HS-27A (cell line): ENCODE measurements at regions not wholly inside any gene's neighbourhood (a gene's known extent, or its start where the extent isn't known, plus 50 kb on each side); places are given as distances from the start of the nearest gene placed in this dataset.
"Not testable (repeated sequence)": the region's sequence is repeated elsewhere in the genome, so short reads cannot be mapped to it uniquely, and the experiment has no call there.

Experiments
- DNase-seq: peaks from one replicate; pipeline ENCODE4 v3.0.0-alpha.2; 2012; ENCODE audit warnings: low read depth, missing footprints

DNA sequence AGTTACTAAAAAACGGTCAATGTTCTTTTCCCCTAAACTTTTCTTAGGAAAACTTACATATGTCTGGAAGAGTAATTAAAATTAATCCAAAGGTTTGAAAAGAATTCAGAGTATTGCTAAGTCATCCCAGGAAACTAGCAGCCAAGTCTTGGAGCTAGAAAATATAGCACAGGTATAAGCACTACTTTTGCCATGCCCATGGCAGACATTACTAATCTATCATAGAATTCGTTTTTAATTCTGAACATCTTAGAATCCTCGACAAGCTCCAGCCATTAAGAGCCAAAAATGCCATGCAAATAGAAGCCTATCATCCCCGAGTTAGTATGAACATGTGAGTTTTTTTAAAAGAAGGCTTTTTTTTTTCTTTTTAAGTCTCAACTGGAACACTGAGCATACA, 395.0 kb downstream of the ZEB2 start:
- DNase-seq: no peak

DNA sequence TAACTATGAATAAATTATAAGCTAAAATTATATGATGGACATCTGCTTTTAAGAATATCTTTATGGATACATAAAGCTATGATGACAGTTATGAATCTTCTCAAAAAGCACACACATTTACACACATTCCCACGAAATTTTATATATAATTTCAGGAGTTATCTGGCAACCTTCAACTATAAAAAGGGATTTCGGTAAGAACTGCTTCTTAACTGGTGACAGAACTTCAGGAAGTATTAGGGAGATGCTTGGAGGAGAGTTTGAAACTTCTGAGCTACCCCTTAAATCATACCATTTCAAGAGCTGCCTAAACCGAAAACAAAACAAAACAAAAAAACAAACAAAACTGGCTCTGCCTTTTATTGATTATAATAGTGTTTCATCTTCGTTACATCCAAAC, 399.4 kb downstream of the ZEB2 start:
- DNase-seq: no peak

DNA sequence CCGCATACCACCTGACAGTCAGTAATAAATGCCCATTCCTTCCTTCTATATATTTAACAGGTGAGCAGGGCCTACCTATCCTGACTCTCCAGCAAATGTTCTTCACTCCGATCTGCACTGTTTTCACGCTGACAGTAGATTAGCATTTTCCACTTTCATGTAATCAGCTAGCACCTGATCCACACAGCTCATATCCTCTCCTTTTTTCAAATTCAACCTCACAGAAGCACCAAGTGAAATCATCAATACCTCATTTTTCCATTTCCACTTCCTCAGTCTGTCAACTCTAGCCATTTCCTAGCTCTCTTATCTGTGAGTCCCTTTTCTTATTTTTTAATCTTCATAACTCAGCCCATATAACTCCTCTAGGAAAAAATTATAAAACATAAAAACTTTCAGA, 402.8 kb downstream of the ZEB2 start:
- DNase-seq: no peak

DNA sequence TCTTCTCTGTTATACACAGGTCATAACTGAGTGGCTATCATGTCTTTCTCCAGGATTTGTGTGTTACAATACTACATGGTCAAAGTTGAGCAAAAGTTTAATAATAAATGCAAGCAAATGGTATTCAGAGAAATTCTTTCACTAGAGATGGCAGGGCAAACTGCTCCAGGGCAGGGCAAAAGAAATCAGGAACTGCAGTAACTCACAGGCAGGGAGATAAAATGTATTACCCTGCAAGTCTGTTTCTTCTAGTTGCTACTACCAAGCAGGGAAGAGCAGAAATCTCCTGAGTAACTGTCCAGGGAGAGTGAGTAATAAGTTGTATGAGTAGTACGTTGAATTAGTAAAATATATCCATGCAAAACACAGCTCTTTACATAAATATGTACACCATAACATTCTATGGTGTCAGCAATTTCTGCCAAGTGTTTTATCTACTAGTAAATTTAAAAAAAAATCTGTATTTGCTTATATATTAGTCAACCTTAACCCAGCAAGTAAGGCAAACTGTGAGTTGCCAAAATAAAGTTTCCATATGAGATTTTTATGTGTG, 404.1 kb downstream of the ZEB2 start:
- no peak for DNase-seq

DNA sequence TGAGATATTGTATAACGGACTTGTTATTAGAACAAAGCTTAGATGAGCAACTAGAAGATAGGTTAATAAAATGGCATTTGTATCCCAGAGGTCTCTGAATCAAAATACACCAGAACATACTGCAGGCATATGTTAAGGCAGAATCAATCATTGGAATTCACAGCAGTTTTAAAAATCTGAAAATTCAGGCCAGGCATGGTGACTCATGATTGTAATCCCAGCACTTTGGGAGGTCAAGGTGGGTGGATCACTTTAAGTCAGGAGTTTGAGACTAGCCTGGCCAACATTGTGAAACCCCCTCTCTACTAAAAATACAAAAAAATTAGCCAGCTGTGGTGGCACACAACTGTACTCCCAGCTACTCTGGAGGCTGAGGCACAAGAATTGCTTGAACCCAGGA, 405.2 kb downstream of the ZEB2 start:
- no peak for DNase-seq

DNA sequence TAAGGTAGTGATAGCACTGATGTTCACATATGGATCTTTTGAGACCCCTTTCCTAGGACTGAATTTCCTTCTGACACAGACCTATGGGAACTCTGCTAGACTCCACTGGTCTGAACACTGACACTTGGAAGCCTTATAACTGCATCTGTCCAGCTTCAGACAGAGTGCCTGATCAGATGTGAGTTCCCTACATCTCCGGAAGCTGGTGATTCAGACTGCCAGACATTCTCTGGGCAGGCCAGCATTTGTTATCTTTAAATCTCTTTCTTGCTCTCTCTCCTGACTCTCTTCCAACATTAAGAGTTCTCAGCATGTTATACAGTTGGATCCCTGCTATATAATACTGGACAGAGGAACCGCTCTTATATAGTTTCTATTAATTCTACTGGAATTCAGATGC, 408.5 kb downstream of the ZEB2 start:
- no peak for DNase-seq

DNA sequence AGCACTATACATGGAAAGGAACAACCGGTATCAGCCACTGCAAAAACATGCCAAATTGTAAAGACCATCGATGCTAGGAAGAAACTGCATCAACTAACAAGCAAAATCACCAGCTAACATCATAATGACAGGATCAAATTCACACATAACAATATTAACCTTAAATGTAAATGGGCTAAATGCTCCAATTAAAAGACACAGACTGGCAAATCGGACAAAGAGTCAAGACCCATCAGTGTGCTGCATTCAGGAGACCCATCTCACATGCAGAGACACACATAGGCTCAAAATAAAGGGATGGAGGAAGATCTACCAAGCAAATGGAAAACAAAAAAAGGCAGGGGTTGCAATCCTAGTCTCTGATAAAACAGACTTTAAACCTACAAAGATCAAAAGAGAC, 413.8 kb downstream of the ZEB2 start:
- DNase-seq: not testable (repeated sequence)

DNA sequence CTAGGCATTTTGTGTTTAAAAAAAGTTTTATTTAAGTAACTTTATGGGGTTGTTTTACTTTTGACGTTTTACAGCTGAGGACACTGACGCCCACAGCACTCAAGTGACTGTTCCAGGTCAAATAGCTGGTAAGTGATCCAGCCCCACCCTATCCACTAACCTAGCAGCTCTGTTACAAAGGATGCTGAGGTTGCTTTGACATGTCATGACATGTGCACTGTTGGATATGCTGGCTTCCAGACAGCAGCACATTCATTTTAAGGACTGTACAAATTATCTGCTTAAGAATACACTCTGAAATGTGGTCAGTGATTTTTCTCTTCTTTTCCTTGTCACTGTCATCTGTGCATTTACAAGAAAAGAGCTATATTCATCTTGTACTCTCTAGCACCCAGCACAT, 417.5 kb downstream of the ZEB2 start:
- DNase-seq: no peak

DNA sequence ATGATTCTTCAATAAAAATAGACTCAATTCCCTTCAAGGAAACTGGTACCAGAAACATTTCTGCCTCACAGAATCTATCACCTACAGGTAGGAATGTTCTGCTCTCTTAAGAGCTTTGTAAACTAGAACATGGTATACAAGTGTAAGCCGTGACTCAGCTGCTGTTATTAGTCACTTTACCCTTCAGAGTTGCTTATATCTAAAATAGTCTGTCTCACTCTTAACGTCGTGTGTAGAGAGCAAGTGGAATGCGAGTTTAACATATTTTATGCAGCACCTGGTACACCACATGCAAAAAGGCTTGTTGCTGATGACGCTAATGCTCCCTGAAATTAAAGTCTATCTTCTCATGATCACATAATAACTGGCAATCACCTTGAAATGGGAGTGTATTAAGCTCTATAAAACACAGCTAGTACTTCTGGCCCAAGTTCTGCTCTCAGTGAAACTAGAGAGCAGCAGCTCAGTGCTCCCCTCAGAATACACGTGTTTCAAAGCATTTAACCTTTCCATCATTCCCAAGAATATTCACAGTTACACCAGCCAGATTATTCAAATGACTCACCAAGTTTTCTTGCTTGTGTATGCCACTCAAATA, 420.0 kb downstream of the ZEB2 start:
- DNase-seq: peak; percentile 85

DNA sequence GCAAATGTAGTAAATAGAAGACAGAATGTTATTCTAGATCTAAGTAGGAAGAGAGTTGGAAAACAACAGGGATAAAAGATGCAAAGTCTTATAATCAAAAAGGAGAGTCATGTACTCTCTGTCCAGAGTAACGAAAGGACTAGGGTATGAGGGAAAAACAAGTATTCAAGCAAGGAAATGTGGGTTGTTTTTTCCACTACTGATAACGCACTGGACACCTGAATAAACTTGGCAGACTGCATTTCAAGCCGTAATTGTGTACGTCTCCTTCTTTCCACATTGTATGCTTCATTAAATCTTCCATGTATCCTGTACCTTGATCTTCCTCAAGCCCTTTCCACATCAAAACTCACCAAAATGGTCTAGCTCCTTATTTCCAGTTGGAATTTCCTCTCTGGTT, 420.6 kb downstream of the ZEB2 start:
- DNase-seq: no peak

DNA sequence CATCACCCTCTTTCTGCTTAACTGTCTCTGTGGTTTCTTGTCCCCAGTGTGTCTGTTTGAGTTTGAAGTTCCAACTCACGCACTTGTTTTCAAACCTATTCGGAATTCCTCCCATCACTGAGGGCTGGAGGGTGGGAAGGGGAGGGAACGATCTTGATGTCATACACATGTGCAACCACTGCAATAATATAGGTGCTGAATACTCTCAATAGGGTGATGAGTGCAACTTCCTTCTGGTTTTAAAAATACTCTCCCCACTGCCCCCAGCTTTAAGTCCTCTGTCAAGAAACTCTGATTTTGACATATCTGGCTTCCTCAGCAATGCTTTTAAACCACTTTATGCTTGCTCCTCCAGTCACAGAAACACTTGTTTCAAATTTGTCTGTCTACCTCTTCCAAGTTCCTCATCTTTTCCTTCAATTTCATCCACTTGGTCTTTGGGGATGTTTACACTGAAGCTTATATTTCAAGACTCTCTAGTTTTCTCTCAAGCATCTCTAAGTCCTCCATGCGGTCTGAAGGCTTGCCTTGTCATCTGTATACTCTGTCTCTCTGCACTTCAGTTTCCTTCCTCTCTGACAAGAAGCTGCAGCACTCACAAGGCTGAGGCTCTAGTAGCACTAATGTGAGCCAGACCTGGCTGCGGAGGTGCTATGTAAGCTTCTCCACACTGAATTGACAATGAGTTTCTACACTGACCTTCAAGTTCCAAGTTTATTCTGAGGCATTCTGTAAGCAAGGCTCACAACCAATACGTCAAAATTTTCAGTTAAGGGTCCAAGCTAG, 422.3 kb downstream of the ZEB2 start:
- no peak for DNase-seq

DNA sequence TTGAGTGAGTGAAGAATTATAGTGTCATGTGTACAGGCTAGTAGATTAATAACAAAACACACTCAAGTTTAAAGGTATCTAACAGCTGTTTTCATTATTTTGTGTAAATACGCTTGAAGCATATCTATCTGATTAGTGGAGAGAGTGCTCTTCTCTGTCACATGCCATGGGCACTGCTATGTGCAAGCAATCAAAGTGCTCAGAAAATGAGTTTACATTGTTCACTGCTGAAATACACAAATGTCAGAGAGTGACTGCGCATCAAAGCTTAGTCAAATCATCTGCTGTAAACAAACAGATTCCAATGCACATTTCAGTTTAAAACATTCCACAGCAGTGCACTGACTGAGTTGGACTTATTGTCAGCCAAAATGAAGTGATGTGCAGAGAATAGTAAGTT, 423.4 kb downstream of the ZEB2 start:
- no peak for DNase-seq

DNA sequence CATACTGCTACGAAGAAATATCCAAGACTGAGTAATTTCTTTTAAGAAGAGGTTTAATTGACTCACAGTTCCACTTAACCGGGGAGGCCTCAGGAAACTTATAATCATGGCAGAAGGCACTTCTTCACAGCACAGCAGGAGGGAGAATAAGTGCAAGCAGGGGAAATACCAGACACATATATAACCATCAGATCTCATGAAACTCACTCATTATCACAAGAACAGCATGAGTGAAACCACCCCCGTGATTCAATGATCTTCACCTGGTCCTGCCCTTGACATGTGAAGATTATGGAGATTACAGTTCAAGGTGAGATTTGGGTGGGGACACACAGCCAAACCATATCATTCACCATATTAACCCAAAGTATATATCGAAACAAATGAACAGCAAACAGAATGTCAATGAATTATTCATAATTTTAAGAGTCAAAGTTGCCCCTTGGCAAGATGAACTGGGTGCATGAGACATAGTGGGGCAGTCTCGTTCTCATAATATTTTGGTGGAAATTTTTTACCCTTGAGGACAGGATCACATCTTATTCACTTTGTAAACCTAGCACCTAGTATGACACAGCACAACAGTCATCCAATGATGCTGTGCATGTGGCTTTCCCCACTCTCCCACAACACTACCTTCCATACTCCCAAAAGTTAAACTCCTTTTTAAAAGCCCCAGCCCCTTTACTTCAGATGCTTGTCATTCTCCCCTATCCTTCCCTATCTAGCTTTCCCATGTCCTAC, 425.3 kb downstream of the ZEB2 start:
- no peak for DNase-seq

DNA sequence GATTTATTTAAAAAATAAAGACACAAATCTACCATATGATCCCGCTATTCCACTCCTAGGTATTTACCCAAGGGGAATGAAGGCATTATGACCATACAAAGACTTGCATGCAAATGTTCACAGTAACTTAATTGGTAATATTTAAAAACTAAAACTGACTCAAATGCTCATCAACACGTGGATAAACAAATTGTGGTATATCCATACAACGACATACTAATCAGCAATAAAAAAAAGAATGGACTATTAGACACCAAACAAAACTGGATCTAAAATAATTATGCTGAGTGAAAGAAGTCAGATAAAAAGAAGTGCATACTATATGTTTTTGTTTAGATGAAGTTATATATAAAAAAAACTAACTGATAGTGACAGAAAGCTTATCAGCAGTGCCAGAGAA, 428.3 kb downstream of the ZEB2 start:
- no peak for DNase-seq

DNA sequence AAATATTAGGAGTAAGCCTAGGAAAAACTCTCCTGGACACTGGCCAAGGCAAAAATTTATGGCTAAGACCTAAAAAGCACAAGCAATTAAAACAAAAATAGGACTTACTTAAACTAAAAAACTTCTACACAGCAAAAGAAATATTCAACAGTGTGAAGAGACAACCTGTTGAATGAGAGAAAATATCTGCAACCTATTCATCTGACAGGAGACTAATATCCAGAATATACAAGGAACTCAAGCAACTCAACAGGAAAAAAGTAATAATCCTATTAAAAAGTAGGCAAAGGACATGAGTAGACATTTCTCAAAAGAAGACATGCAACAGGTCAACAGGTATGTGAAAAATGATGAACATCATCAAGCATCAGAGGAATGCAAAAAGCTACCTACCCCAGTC, 431.1 kb downstream of the ZEB2 start:
- no peak for DNase-seq

DNA sequence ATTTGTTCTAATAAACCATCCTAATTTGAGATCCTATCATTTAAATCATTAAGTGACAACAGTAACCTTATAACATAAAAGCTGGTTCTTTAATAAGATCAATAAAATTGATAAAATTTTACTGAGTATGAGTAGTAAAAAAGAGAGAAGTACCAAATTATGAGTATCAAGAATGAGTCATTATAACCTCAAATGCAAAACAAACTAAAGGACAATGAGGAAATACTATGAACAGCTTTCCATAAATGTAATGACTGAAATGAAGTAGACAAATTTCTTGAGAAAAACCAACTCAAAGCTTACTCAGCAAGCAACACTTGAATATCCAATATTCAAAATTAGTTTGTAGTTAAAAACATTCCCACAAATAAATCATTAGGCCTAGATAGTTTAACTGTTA, 433.0 kb downstream of the ZEB2 start:
- DNase-seq: no peak

DNA sequence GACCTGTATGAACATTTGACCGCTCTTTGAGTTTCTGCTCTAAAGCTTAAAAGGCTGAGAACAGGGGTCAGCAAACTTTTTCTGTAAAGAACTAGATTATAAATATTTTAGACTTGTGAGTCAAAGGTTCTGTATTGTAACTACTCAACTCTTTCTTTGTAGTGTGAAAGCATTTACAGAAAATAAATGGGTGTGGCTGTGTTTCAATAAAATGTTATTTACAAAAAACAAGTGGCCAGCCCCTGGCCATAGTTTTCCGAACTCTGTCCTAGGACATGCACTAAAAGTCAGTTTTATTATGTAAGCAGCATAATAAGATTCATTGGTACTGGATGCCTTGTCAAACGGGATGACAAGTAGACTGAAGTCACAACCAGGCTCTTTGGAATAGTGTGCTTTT, 434.9 kb downstream of the ZEB2 start:
- DNase-seq: no peak

DNA sequence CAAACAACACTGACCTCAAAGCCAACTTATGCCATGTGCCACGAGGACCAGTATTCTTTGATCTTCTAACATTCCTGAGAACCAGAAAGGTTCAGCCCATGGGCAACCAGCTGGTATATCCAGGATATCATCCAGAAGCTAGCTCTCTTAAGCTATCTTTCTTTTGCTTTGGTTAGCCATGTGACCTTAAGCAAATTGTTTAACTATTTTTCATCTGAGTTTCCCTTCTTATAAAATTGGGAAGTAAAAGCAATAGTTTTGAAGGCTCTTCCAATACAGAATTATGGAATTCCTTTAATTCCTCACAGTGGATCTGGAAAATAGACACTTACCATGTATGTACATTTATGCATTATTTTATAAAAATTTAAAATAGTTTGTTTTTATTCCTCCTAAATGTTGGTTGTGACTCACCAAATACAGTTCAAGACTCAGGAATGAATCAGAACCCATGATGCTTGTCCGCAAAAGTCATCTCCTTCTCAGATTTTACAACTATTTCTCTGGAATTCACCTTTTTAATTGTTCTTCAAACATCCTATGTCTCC, 435.7 kb downstream of the ZEB2 start:
- DNase-seq: peak; percentile 92

DNA sequence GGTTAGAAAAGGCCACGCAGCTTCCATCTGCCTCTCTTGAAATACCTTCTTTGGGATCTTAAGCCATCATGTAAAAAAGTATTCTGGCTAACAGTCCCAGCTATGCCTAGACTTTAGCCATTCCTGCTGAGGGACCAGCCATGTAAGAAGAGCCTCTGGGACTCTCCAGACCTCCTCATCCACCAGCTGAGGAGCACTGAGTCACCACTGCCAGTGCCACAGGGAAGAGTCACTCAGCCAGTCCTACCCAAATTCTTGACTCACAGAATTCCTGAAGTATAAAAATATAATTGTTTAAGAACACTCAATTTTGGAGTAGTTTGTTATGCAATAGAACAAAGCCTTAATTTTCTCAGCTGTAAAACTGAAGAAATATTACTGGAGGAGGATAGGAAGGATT, 436.7 kb downstream of the ZEB2 start:
- DNase-seq: peak; percentile 88

DNA sequence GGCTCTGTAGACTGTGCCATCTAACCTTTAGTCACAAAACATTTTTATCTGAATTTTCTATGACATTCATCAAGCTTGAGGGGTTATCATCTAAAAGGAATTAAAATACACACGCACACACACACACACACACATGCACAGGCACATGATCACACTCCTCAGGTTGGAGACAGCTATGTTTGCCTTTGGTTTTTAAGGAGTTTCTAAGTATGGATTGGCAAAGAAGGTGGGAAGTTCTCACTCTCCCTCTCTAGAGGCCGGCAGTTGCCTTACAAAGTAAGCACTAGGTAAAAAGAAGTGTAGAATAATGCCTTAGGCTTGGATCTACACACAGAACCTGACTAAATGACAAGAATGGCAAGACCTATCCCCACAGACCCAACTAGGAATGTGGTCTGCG, 437.1 kb downstream of the ZEB2 start:
- DNase-seq: no peak

DNA sequence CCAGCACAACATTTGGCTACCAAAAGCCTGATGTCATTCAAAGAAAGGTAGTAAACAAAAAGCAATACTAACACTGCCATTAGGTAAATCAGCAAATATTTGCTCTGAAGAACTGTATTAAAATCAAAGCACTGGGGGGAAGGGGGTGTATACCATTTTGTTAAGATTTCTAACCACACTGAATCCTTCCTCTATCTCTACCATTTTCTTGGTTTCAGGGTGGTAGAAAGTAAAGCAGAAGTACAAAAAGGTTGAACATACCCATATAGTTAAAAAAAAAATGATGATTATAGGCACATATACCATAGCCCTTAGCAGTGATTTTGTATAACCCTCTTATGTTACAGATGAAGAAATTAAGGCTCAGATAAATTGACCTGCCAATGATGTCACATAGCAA, 437.6 kb downstream of the ZEB2 start:
- DNase-seq: no peak

DNA sequence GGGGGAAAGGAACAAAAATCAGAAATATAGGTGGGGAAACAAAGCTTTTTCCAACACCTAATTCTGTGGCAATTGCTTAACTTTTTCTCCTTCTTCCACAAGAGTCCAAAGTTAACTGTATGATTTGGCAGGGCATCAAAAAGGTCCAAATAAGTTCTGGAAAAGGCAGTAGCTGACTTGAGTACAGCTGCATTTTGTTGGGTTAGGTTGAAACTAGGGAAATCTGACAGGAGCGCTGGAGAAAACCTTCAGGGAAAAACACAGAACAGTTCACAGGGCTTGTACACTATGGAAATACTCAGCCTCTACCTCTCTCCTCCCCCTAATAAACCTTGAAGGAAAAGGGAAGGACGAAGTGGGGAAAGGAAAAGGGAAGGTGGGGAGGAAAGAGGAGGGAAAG, 438.6 kb downstream of the ZEB2 start:
- DNase-seq: no peak

DNA sequence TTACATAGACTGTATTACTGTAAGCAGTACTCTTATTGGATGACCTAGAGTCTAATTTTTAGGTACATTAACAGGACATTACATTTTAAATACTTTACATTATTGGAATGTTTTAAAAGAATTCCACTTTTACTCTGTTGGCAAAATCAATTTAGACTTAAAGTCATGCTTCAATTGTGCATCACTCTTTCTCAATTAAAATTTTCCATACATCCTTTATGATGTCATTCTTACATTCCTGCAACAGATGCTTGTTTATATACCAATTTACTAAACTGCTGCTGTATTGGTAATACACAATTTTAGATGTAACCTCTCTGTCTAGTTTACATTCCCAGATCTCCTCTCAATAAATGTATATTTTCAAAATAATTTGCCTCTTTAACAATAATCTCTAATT, 440.1 kb downstream of the ZEB2 start:
- DNase-seq: no peak
